ENCODE measurements at regions not wholly inside any gene's neighbourhood (a gene's known extent, or its start where the extent isn't known, plus 50 kb on each side); places are given as distances from the start of the nearest gene placed in this dataset.

- H3K4me3 ChIP-seq (IDR thresholded peaks at IDR 0.05; ENCODE audit: insufficient read depth, low read depth, low read length) = no peak overlapping the region
- no peaks in the 10 kb centered on the region for H3K27me3 ChIP-seq (ENCODE audit: insufficient read depth, low read depth)
- H2AFZ ChIP-seq (ENCODE audit: low read depth) = no peak overlapping the region
- no peak for TF ChIP-seq CTCF (conservative IDR thresholded peaks at IDR 0.05; ENCODE audit: low read depth, low read length)
- H3K4me2 ChIP-seq = no peak overlapping the region
- no peaks in the 10 kb centered on the region for H3K36me3 ChIP-seq (ENCODE audit: insufficient read depth)
- H3K27ac ChIP-seq = no peak overlapping the region
- H3K4me1 ChIP-seq (ENCODE audit: low read depth, poor library complexity, severe bottlenecking) = no peaks in the 10 kb centered on the region
- H4K20me1 ChIP-seq (ENCODE audit: insufficient read depth) = no peaks in the 10 kb centered on the region
- H3K9ac ChIP-seq = no peak overlapping the region
- H3K79me2 ChIP-seq (ENCODE audit: insufficient read depth, low read depth) = no peaks in the 10 kb centered on the region
These were observed 83.8 kb upstream of the LARGE1 start for GRCh38 chr22:34004058-34004457.

GRCh38 chr22:34010259-34010658, 90.0 kb upstream of the LARGE1 start:
- Histone ChIP-seq H3K4me1 (ENCODE audit: low read depth, poor library complexity, severe bottlenecking) (no peaks in the 10 kb centered on the region), H3K27ac (no peak overlapping the region), H3K27me3 (ENCODE audit: insufficient read depth, low read depth) (no peaks in the 10 kb centered on the region), H3K4me3 (IDR thresholded peaks at IDR 0.05; ENCODE audit: insufficient read depth, low read depth, low read length) (no peak overlapping the region), H4K20me1 (ENCODE audit: insufficient read depth) (no peaks in the 10 kb centered on the region), H3K4me2 (no peak overlapping the region), H2AFZ (ENCODE audit: low read depth) (no peak overlapping the region), H3K79me2 (ENCODE audit: insufficient read depth, low read depth) (no peaks in the 10 kb centered on the region), H3K36me3 (ENCODE audit: insufficient read depth) (no peaks in the 10 kb centered on the region), H3K9ac (no peak overlapping the region)
- TF ChIP-seq CTCF (conservative IDR thresholded peaks at IDR 0.05; ENCODE audit: low read depth, low read length) = no peak

GRCh38 chr22:34015642-34016041, 95.4 kb upstream of the LARGE1 start:
- no peak overlapping the region for H3K4me3 ChIP-seq (IDR thresholded peaks at IDR 0.05; ENCODE audit: insufficient read depth, low read depth, low read length)
- no peaks in the 10 kb centered on the region for H3K27me3 ChIP-seq (ENCODE audit: insufficient read depth, low read depth)
- no peaks in the 10 kb centered on the region for H4K20me1 ChIP-seq (ENCODE audit: insufficient read depth)
- no peak for TF ChIP-seq CTCF (conservative IDR thresholded peaks at IDR 0.05; ENCODE audit: low read depth, low read length)
- no peak overlapping the region for H3K9ac ChIP-seq
- no peak overlapping the region for H3K4me2 ChIP-seq
- no peaks in the 10 kb centered on the region for H3K36me3 ChIP-seq (ENCODE audit: insufficient read depth)
- no peaks in the 10 kb centered on the region for H3K79me2 ChIP-seq (ENCODE audit: insufficient read depth, low read depth)
- H2AFZ ChIP-seq (ENCODE audit: low read depth) = no peak overlapping the region
- no peaks in the 10 kb centered on the region for H3K4me1 ChIP-seq (ENCODE audit: low read depth, poor library complexity, severe bottlenecking)
- H3K27ac ChIP-seq = no peak overlapping the region

GRCh38 chr22:34017205-34017604, 96.9 kb upstream of the LARGE1 start:
- H2AFZ ChIP-seq (ENCODE audit: low read depth) = no peak overlapping the region
- H3K36me3 ChIP-seq (ENCODE audit: insufficient read depth) = no peaks in the 10 kb centered on the region

More at GRCh38 chr22:34017205-34017604, 96.9 kb upstream of the LARGE1 start:
- Histone ChIP-seq H3K9ac (no peak overlapping the region), H3K79me2 (ENCODE audit: insufficient read depth, low read depth) (no peaks in the 10 kb centered on the region), H3K27ac (no peak overlapping the region), H3K4me3 (IDR thresholded peaks at IDR 0.05; ENCODE audit: insufficient read depth, low read depth, low read length) (no peak overlapping the region), H3K27me3 (ENCODE audit: insufficient read depth, low read depth) (no peaks in the 10 kb centered on the region), H3K4me2 (no peak overlapping the region), H4K20me1 (ENCODE audit: insufficient read depth) (no peaks in the 10 kb centered on the region), H3K4me1 (ENCODE audit: low read depth, poor library complexity, severe bottlenecking) (no peaks in the 10 kb centered on the region)
- TF ChIP-seq CTCF (conservative IDR thresholded peaks at IDR 0.05; ENCODE audit: low read depth, low read length) = no peak

Data from KMS-11 (cell line).